NCI-H1105 treated with DMSO at 0.1 percent for 48 hours (cell line): ENCODE measurements at regions not wholly inside any gene's neighbourhood (a gene's known extent, or its start where the extent isn't known, plus 50 kb on each side); places are given as distances from the start of the nearest gene placed in this dataset.

Experiments
- DNase-seq: peaks from one replicate; lab custom pipeline; 2025; lab: John Stamatoyannopoulos, UW

- DNase-seq = no peak
Observed at GRCh38 chr12:124413401-124413800, 118.5 kb downstream of the RFLNA start.

- DNase-seq = no peak
Observed at GRCh38 chr12:124412646-124413015, 117.7 kb downstream of the RFLNA start.

- no peak for DNase-seq
Observed at GRCh38 chr12:124411953-124412645, 117.2 kb downstream of the RFLNA start.

- no peak for DNase-seq
Observed at GRCh38 chr12:124411281-124411878, 116.5 kb downstream of the RFLNA start.

- no peak for DNase-seq
Observed at GRCh38 chr12:124410354-124411175, 115.7 kb downstream of the RFLNA start.

- DNase-seq = no peak
Observed at GRCh38 chr12:124408822-124409517, 114.1 kb downstream of the RFLNA start.

GRCh38 chr12:124407074-124407473 lies 112.2 kb downstream of the RFLNA start:
- DNase-seq = no peak

GRCh38 chr12:124406043-124406442 lies 111.2 kb downstream of the RFLNA start:
- no peak for DNase-seq

- DNase-seq = no peak
Observed at GRCh38 chr12:124405592-124405991, 110.7 kb downstream of the RFLNA start.

GRCh38 chr12:124405151-124405550 lies 110.3 kb downstream of the RFLNA start:
- DNase-seq = no peak

GRCh38 chr12:124404162-124404784 lies 109.4 kb downstream of the RFLNA start:
- no peak for DNase-seq

GRCh38 chr12:124403273-124403672 lies 108.4 kb downstream of the RFLNA start:
- DNase-seq = no peak

- DNase-seq = no peak
Observed at GRCh38 chr12:124402248-124403066, 107.6 kb downstream of the RFLNA start.

- DNase-seq = no peak
Observed at GRCh38 chr12:124401704-124402221, 106.9 kb downstream of the RFLNA start.

GRCh38 chr12:124400124-124400523 lies 105.2 kb downstream of the RFLNA start:
- DNase-seq = no peak

- no peak for DNase-seq
Observed at GRCh38 chr12:124399622-124400021, 104.7 kb downstream of the RFLNA start.

GRCh38 chr12:124398578-124399227 lies 103.8 kb downstream of the RFLNA start:
- no peak for DNase-seq

- no peak for DNase-seq
Observed at GRCh38 chr12:124397807-124398577, 103.1 kb downstream of the RFLNA start.

GRCh38 chr12:124397399-124397679 lies 102.4 kb downstream of the RFLNA start:
- no peak for DNase-seq
